IMR-90 (cell line): ENCODE measurements at regions not wholly inside any gene's neighbourhood (a gene's known extent, or its start where the extent isn't known, plus 50 kb on each side); places are given as distances from the start of the nearest gene placed in this dataset.

Source experiments
- ATAC-seq: fragments of 200-7000 bp; cut with Tn5 transposase; 2 replicates; pipeline ENCODE4 v1.9.1; 2020; ENCODE audit warnings: low read depth, mild to moderate bottlenecking, moderate library complexity
- BruUV-seq: library from RNA; stranded (reverse); fragments of 400-500 nt; replicated peaks from 2 replicates; lab custom pipeline; 2021; lab: Mats Ljungman, UMichigan
- CTCF ChIA-PET: fragments of 300-600 bp; formaldehyde crosslinking; extraction: SDS; loops from one replicate; lab custom pipeline; 2021; ENCODE audit warnings: antibody characterized with exemption; lab: Yijun Ruan, JAX
- POLR2A ChIA-PET: fragments of 300-600 bp; sonication (Branson Sonifier 250); formaldehyde crosslinking; loops from one replicate; lab custom pipeline; 2022; ENCODE audit warnings: antibody characterized with exemption; ENCODE audit not compliant: unreplicated experiment; lab: Charles Lee
- DNase-seq: peaks from one replicate; pipeline ENCODE4 v3.0.0; 2013
- H2AFZ ChIP-seq: replicated peaks from 2 replicates; pipeline ENCODE3; 2013; ENCODE audit warnings: low read length, mild to moderate bottlenecking; ENCODE audit not compliant: poor library complexity
- H2AK5ac ChIP-seq: 2 replicates; pipeline ENCODE4 v1.6.1; 2013; ENCODE audit warnings: low read depth, low read length, inconsistent platforms
- H2AK9ac ChIP-seq: replicated peaks from 2 replicates; pipeline ENCODE3; 2013; ENCODE audit warnings: mild to moderate bottlenecking, low read depth, low read length, moderate library complexity; ENCODE audit not compliant: poor library complexity
- H2BK120ac ChIP-seq: 2 replicates; pipeline ENCODE4 v1.6.1; 2013; ENCODE audit warnings: low read depth, low read length, inconsistent platforms
- H2BK15ac ChIP-seq: 3 replicates; pipeline ENCODE4 v1.6.1; 2013; ENCODE audit warnings: low read depth, low read length, inconsistent platforms
- H2BK20ac ChIP-seq: 2 replicates; pipeline ENCODE4 v1.6.1; 2013; ENCODE audit warnings: low read depth, mild to moderate bottlenecking, inconsistent platforms, low read length, moderate library complexity
- H2BK5ac ChIP-seq: 2 replicates; pipeline ENCODE4 v1.6.1; 2013; ENCODE audit warnings: mild to moderate bottlenecking, low read depth, low read length, inconsistent platforms; ENCODE audit not compliant: poor library complexity, severe bottlenecking
- H3K14ac ChIP-seq: replicated peaks from 2 replicates; pipeline ENCODE4 v1.6.1; 2013; ENCODE audit warnings: low read depth, low read length, inconsistent platforms
- H3K18ac ChIP-seq: 2 replicates; pipeline ENCODE4 v1.6.1; 2013; ENCODE audit warnings: low read depth, low read length, control low read depth
- H3K23ac ChIP-seq: 2 replicates; pipeline ENCODE4 v1.6.1; 2013; ENCODE audit warnings: low read depth, low read length, inconsistent platforms
- H3K27ac ChIP-seq: 2 replicates; pipeline ENCODE4 v1.5.1; 2013; ENCODE audit warnings: mild to moderate bottlenecking, control low read depth, low read length; ENCODE audit not compliant: insufficient read depth
- H3K27me3 ChIP-seq: 2 replicates; pipeline ENCODE4 v1.6.1; 2013; ENCODE audit warnings: low read length; ENCODE audit not compliant: control insufficient read depth, insufficient read depth
- H3K36me3 ChIP-seq: 2 replicates; pipeline ENCODE4 v1.6.1; 2013; ENCODE audit warnings: low read length, mixed read lengths; ENCODE audit not compliant: control insufficient read depth, insufficient read depth
- H3K4ac ChIP-seq: 2 replicates; pipeline ENCODE4 v1.6.1; 2013; ENCODE audit warnings: low read depth, low read length, inconsistent platforms
- H3K4me1 ChIP-seq: 2 replicates; pipeline ENCODE4 v1.6.1; 2013; ENCODE audit warnings: low read length, mixed read lengths; ENCODE audit not compliant: control insufficient read depth, insufficient read depth
- H3K4me2 ChIP-seq: 2 replicates; pipeline ENCODE4 v1.6.1; 2013; ENCODE audit warnings: low read depth, mild to moderate bottlenecking, control low read depth, low read length, moderate library complexity
- H3K4me3 ChIP-seq: 2 replicates; pipeline ENCODE4 v1.5.1; 2013; ENCODE audit warnings: low read depth, mild to moderate bottlenecking, control low read depth, low read length, moderate library complexity; ENCODE audit not compliant: insufficient read depth
- H3K56ac ChIP-seq: 2 replicates; pipeline ENCODE4 v1.6.1; 2013; ENCODE audit warnings: low read length, inconsistent platforms; ENCODE audit not compliant: insufficient read depth; ENCODE audit errors: extremely low read depth
- H3K79me1 ChIP-seq, 2 experiments: 2 replicates each; pipeline ENCODE4 v1.6.1; 2013; ENCODE audit warnings: low read length in 2 of 2, inconsistent platforms in 1 of 2, low read depth in 1 of 2
- H3K9ac ChIP-seq: 2 replicates; pipeline ENCODE4 v1.6.1; 2013; ENCODE audit warnings: low read depth, low read length, control low read depth
- H3K9me1 ChIP-seq: 2 replicates; pipeline ENCODE4 v1.6.1; 2013; ENCODE audit warnings: low read length, inconsistent platforms; ENCODE audit not compliant: insufficient read depth
- H3K9me3 ChIP-seq: 2 replicates; pipeline ENCODE4 v1.6.1; 2013; ENCODE audit warnings: low read length; ENCODE audit not compliant: control insufficient read depth, insufficient read depth
- H4K20me1 ChIP-seq: 2 replicates; pipeline ENCODE4 v1.6.1; 2013; ENCODE audit warnings: low read length, inconsistent platforms; ENCODE audit not compliant: insufficient read depth
- H4K5ac ChIP-seq: 2 replicates; pipeline ENCODE4 v1.6.1; 2013; ENCODE audit warnings: mild to moderate bottlenecking, low read depth, low read length, control low read depth
- H4K8ac ChIP-seq, 2 experiments: 2 replicates each; pipeline ENCODE4 v1.6.1; 2013; ENCODE audit warnings: low read depth in 2 of 2, low read length in 2 of 2, control low read depth in 1 of 2, inconsistent platforms in 1 of 2
- H4K91ac ChIP-seq: 2 replicates; pipeline ENCODE4 v1.6.1; 2013; ENCODE audit warnings: low read depth, low read length, inconsistent platforms; ENCODE audit not compliant: insufficient read depth
- BHLHE40 ChIP-seq: fragments of 150-350 bp; IDR thresholded peaks from 2 replicates; pipeline ENCODE4 v1.6.1; 2016; ENCODE audit warnings: mild to moderate bottlenecking, low read depth, low read length
- CEBPB ChIP-seq: IDR thresholded peaks from 2 replicates; pipeline ENCODE4 v1.6.1; 2012; ENCODE audit warnings: low read depth, low read length, improper control_type of control experiment
- CHD1 ChIP-seq: IDR thresholded peaks from 2 replicates; pipeline ENCODE4 v1.6.1; 2012; ENCODE audit warnings: low read depth, low read length, improper control_type of control experiment
- CTCF ChIP-seq: conservative IDR thresholded peaks from 2 replicates; pipeline ENCODE4 v1.5.1; 2012; ENCODE audit warnings: mild to moderate bottlenecking, low read depth, low read length, improper control_type of control experiment
- ELK1 ChIP-seq: fragments of 150-350 bp; IDR thresholded peaks from 2 replicates; pipeline ENCODE4 v1.6.1; 2016; ENCODE audit warnings: low read depth, mild to moderate bottlenecking, low read length, moderate library complexity, borderline replicate concordance
- FOS ChIP-seq: fragments of 150-350 bp; IDR thresholded peaks from 2 replicates; pipeline ENCODE4 v1.6.1; 2016; ENCODE audit warnings: low read depth, low read length
- MAFK ChIP-seq: IDR thresholded peaks from 2 replicates; pipeline ENCODE4 v1.6.1; 2012; ENCODE audit warnings: low read depth, low read length, improper control_type of control experiment
- MAZ ChIP-seq: IDR thresholded peaks from 2 replicates; pipeline ENCODE4 v1.6.1; 2012; ENCODE audit warnings: low read depth, mild to moderate bottlenecking, low read length, improper control_type of control experiment, moderate library complexity, borderline replicate concordance
- MXI1 ChIP-seq: IDR thresholded peaks from 2 replicates; pipeline ENCODE4 v1.6.1; 2012; ENCODE audit warnings: low read depth, mild to moderate bottlenecking, low read length, moderate library complexity, borderline replicate concordance
- NFE2L2 ChIP-seq: fragments of 150-350 bp; IDR thresholded peaks from 2 replicates; pipeline ENCODE4 v1.6.1; 2016; ENCODE audit warnings: low read depth, mild to moderate bottlenecking, low read length
- POLR2A ChIP-seq: IDR thresholded peaks from 2 replicates; pipeline ENCODE4 v1.6.1; 2012; ENCODE audit warnings: mild to moderate bottlenecking, low read depth, low read length
- RAD21 ChIP-seq: IDR thresholded peaks from 2 replicates; pipeline ENCODE4 v1.6.1; 2012; ENCODE audit warnings: low read length, improper control_type of control experiment
- RCOR1 ChIP-seq: IDR thresholded peaks from 2 replicates; pipeline ENCODE4 v1.6.1; 2012; ENCODE audit warnings: mild to moderate bottlenecking, low read length, improper control_type of control experiment; ENCODE audit not compliant: insufficient replicate concordance
- RFX5 ChIP-seq: IDR thresholded peaks from 2 replicates; pipeline ENCODE4 v1.8.0; 2012; ENCODE audit warnings: low read depth, mild to moderate bottlenecking, low read length, moderate library complexity
- SMC3 ChIP-seq: fragments of 150-350 bp; IDR thresholded peaks from 2 replicates; pipeline ENCODE4 v1.6.1; 2016; ENCODE audit warnings: low read depth, mild to moderate bottlenecking, antibody characterized with exemption, low read length, moderate library complexity
- USF2 ChIP-seq: fragments of 150-350 bp; IDR thresholded peaks from 2 replicates; pipeline ENCODE4 v1.6.1; 2017; ENCODE audit warnings: mild to moderate bottlenecking, antibody characterized with exemption, low read length, low read depth
- WGBS, 2 experiments: methylation state at CpG; one replicate each; pipeline versions ENCODE4 v1.1.5 to v1.1.7; 2013; ENCODE audit warnings: missing lambda C conversion rate in 2 of 2; ENCODE audit not compliant: insufficient read length in 1 of 2; ENCODE audit errors: extremely low coverage in 2 of 2; 5-methylcytosine and 5-hydroxymethylcytosine counted together
- dilution Hi-C: fragments of 300-500 bp; cut with HindIII; formaldehyde crosslinking; loops from one replicate; pipeline ENCODE4 v1.14.3; 2018; ENCODE audit warnings: low sequenced_read_pairs; ENCODE audit not compliant: unreplicated experiment
- in situ Hi-C: fragments of 300-500 bp; cut with MboI; formaldehyde crosslinking; loops from 3 replicates; pipeline ENCODE4 v1.14.3; 2019; ENCODE audit warnings: low sequenced_read_pairs, inconsistent platforms, mixed read lengths
- intact Hi-C: fragments of 100-400 bp; cut with micrococcal nuclease; formaldehyde crosslinking; loops from 2 replicates; pipeline ENCODE4 v1.10.0; 2022

- H2AK5ac ChIP-seq: no peak overlapping the region
- DNase-seq (no peak), ATAC-seq (no peak)
- H3K18ac ChIP-seq: no peak overlapping the region
- no peak overlapping the region for H3K56ac ChIP-seq
- no peaks in the 10 kb centered on the region for H3K9me1 ChIP-seq
- ChIA-PET POLR2A (no interaction called here), CTCF (no interaction called here)
- no peaks in the 10 kb centered on the region for H3K27me3 ChIP-seq
- no peak overlapping the region for H2BK5ac ChIP-seq
- no peaks in the 10 kb centered on the region for H3K4me1 ChIP-seq
- H2AFZ ChIP-seq: no peak overlapping the region
- H2BK120ac ChIP-seq: no peak overlapping the region
- H4K20me1 ChIP-seq: no peaks in the 10 kb centered on the region
- H3K14ac ChIP-seq: no peak overlapping the region
- no peak overlapping the region for H2AK9ac ChIP-seq
- H3K4ac ChIP-seq: no peak overlapping the region
- H3K23ac ChIP-seq: no peak overlapping the region
- H3K36me3 ChIP-seq: no peaks in the 10 kb centered on the region
- no peaks in the 10 kb centered on the region for H3K79me1 ChIP-seq
- H2BK20ac ChIP-seq: no peak overlapping the region
- TF ChIP-seq FOS (no peak), CEBPB (no peak), USF2 (no peak), ELK1 (no peak), MAFK (no peak), MAZ (no peak), CHD1 (no peak), RFX5 (no peak), NFE2L2 (no peak), CTCF (no peak), SMC3 (no peak), RAD21 (no peak), POLR2A (no peak), RCOR1 (no peak), BHLHE40 (no peak), MXI1 (no peak)
- no peak overlapping the region for H4K91ac ChIP-seq
- no peak overlapping the region for H3K9ac ChIP-seq
- dilution Hi-C loops (no loop called here), intact Hi-C loops (no loop called here), in situ Hi-C loops (no loop called here)
- no peak overlapping the region for H4K5ac ChIP-seq
- no peak overlapping the region for H2BK15ac ChIP-seq
- H3K4me3 ChIP-seq: no peak overlapping the region
- BruUV-seq: no TSS peak
- peaks cover 7% of the 10 kb centered on the region for H3K9me3 ChIP-seq
- 13% methylated on average over 2 of the region's 7 CpGs; no CpG with 5 or more reads in 1 of the 2 experiments for WGBS, 2 experiments
- H4K8ac ChIP-seq: no peak overlapping the region
- H3K4me2 ChIP-seq: no peak overlapping the region
- H3K27ac ChIP-seq: no peak overlapping the region
Measured at GRCh38 chr16:9392956-9393355, 301.5 kb downstream of the HAPSTR1 start.
